ENCODE measurements at regions not wholly inside any gene's neighbourhood (a gene's known extent, or its start where the extent isn't known, plus 50 kb on each side); places are given as distances from the start of the nearest gene placed in this dataset.

GRCh38 chr6:147116056-147116455 lies 88.2 kb upstream of the STXBP5 start:
- TF ChIP-seq CTCF (IDR thresholded peaks at IDR 0.05) (no peak), POLR2A (IDR thresholded peaks at IDR 0.05) (no peak)
